ENCODE measurements at regions not wholly inside any gene's neighbourhood (a gene's known extent, or its start where the extent isn't known, plus 50 kb on each side); places are given as distances from the start of the nearest gene placed in this dataset.
A peak's percentile ranks its signal among the peaks of the same experiment; 100 is the strongest.
"Not testable (repeated sequence)": the region's sequence is repeated elsewhere in the genome, so short reads cannot be mapped to it uniquely, and the experiment has no call there.

DNA sequence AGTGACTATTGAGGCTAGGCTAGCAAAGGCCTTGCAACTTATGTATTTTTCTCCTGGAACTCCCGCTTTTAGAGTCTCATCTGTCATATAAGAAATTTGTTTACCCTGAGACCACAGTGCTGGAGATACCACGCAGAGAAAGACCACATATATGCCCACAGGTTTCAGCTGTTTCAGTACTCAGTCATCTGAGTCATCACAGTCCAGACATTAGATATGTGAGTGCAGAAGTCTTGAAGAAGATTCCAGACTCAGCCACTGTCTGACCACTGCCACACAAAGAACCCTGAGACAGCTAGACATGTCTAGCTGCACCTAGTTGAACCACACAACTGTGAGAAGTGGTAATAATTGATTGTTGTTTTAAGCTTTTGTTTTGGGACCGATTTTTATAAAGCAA lies 648.3 kb downstream of the EPM2A start:
- peak; percentile 26 for DNase-seq

DNA sequence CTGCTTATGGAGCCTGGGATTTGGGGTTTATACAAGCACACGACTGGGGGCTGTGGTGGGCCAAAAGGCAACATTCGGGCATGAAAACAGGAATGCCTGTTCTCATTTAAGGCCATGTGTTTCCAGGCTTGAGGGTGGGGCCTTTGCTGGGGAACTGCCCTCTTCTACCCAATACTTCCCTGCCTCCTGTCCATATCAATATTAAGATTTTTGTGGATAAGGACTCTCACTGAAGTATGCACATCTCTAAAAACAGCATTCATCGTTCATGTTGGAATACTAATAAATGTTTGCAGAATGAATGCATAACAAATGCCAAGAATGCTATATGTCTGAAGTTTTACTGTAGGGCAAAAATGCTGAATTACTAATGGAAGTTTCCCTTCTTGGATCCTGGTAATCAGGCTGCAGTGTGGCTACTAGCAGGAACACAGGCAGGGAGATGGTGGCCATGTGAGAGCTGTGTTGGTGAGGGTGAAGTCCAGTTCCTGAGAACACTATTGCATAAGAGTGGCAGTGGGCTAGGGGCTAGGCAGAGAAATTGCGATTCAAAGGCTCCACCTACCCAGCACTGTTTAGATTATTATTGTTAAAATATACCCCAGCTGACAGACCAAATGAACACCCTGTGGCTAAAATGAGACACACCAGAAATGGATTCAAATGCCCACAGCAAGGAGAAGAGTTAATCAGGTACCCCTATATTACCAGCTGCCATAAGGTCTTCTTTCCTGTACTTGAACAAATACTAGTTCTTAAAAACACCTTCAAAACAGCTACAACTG lies 644.3 kb downstream of the EPM2A start:
- DNase-seq = no peak

DNA sequence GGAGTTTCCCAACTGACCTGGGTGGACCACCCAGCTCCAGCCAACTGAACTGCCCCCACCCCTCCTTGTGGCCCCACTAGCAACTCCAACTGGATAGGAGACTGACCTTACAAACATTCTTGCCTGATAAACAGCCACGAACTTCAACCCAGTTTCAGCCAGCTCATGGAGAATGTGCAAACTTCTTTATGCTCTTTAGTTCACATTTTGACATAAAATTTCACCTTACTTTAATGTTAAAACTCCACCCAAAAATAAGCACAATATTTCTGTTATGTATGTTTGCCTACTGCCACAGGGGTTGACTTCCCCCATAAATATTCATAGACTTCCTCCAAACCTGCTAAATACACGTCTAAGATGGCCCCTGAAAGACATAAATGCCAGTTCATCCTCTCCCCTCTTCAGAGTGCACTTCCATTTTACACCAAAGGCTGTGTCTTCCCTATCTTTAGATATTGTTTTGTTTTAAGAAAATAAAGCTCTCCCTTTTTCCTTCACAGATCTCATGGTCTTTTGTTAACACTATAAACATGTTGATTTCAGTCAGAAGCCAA lies 643.7 kb downstream of the EPM2A start:
- DNase-seq = no peak

DNA sequence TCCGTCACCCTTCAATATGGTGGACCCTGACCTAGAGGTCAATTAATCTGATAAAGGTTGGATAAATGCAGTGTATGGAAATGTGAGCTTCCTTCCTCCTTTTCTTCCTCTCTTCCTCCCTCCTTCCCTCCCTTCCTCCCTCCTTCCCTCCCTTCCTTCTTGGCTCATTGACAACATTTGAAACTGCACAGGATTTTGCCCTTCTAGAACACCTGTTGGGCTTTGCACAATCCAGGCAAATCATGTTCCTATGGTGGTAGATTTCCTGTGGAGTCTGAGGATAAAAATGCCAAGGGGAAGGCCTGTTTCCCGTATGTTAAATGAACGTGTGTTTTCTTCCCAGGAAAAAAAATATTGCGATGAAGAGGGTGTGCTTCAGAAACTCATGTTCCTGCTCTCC lies 642.8 kb downstream of the EPM2A start:
- DNase-seq = no peak

DNA sequence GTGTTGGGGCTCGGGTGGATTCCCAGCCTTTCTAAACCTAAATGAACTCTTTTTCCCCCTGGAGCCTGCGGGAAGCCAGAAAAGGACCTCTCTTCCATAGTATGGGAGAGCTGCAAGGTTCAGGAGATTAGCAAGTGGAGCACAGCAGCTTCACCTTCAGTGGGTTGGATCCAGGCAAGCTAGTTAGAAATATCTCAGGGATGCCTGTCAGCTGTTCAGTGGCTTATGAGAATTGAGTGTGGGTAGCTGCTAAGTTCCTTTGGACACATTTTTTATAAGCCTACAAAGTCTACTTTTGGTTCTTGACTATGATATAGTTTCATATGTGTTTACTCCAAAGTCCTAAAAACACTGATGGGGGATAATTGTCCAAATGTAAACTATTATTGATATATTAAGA lies 642.1 kb downstream of the EPM2A start:
- DNase-seq = no peak

DNA sequence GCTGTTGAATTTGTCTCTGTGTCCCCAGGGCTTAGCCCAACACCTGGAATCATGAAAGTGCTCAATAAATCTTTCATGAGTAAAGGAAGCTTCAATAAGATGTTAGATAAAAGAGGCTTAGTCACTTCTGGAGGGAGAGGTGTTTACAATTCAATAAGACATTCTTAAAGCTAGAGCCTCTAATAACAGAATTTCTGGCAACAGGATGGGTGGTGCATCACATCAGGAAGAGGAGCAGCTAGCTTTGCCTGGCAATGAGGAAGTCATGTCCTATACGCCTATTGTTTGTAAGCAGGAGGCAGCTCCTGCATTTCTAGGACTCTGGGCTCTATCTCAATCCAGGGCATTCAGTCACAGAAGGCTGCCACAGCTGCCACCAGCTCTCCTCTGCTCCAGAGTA lies 638.5 kb downstream of the EPM2A start:
- no peak for DNase-seq

DNA sequence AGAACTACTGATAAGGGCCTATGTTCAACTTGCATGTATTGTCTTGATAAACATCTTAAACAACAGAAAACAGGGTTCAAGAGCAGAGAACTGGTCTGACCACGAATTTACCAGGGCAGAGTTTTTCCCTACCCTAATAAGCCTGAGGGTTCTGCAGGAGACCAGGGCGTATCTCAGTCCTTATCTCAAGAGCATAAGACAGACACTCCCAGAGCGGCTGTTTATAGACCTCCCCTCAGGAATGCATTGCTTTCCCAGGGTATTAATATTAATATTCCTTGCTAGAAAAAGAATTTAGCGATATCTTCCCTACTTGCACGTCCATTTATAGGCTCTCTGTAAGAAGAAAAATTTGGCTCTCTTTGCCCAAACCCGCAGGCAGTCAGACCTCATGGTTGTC lies 637.2 kb downstream of the EPM2A start:
- not testable (repeated sequence) for DNase-seq

DNA sequence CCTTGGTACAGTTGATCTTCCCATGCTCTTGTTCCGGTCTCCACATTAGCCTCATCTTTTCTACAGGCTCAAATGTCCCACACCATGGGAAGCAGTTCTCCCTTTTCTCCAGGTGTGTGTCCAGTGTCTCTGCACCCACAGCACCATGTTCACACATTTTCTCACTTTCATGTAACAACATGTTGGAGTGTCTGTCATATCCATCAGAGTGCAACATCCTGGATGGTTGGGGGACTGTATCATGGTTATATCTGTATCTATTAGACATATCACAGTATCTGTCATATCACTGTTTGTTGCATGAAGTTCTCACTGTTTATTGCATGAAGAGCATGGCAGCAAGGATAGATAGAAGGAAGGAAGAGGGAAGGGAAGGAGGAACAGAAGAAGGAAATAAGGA lies 635.6 kb downstream of the EPM2A start:
- no peak for DNase-seq

DNA sequence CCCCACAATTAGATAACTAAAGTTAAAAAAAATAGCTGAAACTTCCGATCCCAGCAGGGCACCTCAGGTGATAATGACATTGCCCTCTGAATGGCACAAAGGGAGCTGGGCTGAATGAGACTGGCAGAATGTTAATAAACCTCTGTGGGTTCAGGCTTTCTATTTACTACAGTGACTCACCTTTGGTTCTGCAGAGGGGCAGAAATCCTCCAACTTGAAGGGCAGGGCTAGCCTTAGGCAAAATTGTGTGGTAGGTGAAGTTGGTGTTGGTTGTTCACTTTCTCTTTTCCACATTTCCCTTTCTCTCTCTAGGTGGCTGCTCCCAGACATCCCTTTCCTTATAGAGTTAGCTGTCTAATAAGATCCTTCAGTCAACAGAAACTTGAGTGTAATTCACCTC lies 625.2 kb downstream of the EPM2A start:
- no peak for DNase-seq

DNA sequence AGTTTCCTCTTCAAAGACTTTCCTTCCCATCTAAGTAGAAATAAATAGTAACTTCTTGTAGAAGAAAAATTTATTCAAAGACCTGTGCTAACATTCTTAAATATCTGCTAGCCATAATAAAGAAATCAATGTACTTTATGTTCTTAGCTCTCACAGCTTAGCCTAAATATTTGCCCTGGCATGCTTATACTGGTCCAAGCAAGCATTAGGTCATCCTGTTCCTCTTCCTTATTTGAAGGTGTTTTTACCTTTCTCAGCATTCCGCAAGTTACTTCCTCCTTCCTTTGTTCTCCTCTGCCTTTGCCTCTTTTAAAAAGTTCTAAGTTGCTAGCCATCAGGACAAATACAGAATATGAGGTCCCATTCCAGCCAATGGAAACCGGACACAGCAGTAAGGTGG lies 623.9 kb downstream of the EPM2A start:
- DNase-seq = not testable (repeated sequence)

DNA sequence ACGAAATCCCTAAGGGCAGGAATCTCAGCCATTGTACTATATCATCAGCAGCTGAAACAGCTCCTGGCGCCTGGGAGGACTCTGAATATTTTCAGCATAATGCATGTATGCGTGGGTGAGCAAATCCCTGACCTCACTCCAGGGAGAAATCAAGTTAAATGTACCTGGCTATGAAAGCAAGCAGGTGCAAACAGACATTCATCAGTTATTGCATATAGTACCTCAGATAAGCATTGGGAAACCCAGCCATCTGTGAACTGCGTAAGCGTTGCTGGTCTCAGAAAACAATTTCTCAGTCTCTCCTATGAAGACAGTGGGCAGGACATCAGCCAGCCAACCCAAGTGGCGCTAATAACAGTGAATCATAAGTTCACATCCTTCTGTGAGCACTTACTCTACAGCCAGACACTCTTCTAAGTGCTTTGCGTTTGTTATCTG lies 622.6 kb downstream of the EPM2A start:
- no peak for DNase-seq

DNA sequence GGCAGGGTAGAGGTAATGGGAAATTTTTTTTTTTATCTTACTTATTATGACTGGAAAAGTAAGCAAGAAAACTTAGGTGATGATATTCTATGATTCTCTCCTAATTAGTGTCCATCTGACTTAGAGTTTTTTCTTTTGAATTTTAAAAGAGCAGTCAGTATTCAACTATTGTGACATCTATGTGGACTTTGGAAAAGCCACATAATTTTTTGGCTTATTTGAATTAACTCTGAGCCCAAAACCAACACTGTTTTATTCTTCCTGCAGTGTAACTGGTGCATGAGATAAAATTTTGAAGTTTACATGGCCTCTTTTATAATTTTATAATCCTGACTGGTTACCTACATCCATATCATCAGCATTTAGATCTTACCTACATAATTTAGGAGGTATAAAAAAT lies 619.7 kb downstream of the EPM2A start:
- DNase-seq = no peak

DNA sequence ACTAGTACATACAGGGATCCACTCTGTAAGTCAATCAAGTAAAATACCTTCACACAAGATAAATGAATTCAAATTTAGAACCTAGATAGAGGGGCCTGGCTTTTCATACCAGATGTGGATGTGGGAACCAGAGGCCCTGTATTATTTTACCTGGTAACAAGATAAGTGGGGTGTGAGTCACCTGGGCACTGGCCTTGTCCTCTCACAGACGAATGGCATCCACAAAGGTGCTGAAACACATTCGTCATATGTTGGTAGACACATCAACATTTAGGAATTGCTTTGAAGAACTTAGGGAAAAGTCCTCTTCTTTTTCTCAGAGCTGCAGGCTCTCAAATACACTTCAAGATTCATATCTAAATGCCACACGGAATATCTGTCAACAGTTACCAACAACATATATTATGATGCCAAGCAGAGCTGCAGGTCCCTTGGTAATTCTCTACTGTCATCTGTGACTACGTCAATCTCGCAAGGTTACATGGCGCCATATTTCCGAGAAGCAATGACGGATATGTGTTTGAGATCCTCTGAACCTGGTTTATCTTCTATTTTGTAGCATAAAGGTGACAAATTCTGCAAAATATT lies 618.6 kb downstream of the EPM2A start:
- DNase-seq = no peak

DNA sequence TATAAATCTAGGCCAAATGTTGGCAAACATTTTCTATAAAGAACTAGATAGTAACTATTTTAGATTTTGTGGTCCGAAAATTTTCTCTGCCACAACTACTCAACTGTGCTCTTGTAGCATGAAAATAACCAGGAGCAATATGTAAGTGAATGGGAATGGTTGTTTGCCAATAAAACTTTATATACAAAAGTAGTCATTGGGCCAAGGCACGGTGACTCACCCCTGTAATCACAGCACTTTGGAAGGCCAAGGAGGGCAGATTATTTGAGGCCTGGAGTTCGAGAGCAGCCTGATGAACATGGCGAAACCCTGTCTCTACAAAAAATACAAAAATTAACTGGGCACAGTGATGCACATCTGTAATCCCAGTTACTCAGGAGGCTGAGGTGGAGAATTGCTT lies 617.1 kb downstream of the EPM2A start:
- DNase-seq = no peak

DNA sequence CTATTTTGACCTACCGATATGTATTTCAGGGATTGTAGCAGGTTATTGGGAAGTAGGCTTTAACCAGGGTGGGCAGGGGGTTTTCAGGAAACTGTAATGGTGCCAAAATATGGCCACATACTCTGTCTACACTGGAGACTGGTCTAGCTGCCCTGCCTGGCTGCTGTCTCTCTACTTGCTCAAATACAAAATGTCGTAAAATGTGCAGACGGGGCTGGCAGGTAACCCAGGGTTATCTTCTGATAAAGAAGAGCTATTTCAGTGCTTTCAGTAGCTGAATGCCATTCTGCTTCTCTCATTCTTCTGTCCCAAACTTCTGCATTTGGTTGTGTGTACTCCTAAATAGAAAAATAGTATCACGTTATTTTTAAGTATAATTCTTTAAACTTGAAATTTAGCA lies 616.2 kb downstream of the EPM2A start:
- DNase-seq = no peak

DNA sequence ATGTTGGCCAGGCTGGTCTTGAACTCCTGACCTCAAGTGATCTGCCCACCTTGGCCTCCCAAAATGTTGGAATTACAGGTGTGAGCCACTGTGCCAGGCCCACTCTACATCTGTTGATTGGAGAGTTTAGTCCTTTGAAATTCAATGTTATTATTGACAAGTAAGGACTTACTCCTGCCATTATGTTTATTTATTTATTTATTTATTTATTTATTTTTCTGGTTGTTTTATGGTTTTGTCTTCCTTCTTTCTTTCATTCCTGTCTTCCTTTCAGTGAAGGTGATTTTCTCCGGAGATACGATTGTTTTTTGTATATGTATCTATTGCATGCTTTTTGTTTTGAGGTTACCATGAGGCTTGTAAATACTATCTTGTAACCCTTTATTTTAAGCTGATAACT lies 602.6 kb downstream of the EPM2A start:
- no peak for DNase-seq

DNA sequence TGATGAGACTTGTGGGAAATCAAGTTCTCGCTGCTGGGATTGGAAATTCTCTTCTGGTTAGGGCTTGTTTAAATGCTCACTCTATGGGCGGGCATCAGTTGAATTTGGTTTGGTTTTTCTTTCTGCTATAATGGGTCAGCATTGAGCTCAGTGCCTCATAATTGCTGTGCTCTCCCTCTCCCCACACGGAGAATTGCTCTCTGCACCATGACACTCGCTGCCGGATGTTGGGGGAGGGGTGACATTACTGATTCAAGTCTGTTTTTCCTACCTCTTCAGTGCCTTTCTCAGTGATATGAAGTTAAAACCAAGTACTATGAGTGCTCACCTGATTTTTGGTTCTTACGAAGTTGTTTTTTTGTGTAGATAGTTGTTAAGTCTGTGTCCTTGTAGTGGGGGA lies 599.6 kb downstream of the EPM2A start:
- no peak for DNase-seq

DNA sequence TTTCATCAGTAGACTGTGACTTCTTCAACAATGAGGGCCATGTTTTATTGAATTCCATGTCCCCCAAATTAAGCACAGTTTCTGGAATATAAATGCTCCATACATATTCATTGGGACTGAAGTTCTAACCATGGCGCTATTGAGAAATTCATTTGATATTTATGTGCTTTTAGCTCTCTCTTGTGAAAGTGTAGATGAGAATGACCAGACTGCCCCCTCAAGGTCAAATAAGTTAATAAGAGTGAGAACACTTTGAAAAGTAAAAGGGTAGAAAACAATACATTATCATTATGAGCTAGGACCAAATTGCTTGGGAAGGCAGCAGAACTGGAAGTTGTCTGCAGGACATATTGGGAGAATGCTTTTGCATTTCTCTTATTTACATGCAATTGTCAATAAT lies 597.9 kb downstream of the EPM2A start:
- peak; percentile 30 for DNase-seq

DNA sequence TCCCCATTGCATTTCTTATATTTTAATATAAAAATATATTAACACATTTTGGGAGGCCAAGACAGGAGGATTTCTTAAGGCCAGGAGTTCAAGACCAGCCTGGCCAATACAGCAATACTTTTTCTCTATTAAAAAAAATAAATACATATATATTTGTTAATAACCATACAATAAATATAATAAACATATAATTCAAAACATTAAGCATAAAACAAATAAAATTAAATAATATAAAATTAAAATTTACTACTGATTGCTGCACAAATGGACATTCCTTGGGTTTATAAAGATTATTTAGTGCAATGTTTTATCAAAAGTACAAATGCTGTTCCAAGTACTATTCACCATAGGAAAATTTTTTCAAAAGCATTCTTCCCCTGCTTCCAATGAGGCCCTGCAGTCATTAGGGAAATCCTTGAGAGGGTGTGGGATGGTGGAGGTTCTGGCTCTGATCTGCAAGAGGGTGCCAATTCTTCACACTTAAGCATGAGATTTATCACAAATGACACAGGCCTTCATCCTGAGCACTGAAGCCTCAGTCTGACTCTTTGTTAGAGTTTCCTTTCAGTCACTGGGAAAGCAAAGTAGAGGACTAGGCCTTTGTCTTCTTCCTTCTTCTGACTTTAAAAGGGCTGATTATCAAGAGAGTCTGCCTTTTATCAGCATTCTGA lies 596.7 kb downstream of the EPM2A start:
- DNase-seq = no peak

DNA sequence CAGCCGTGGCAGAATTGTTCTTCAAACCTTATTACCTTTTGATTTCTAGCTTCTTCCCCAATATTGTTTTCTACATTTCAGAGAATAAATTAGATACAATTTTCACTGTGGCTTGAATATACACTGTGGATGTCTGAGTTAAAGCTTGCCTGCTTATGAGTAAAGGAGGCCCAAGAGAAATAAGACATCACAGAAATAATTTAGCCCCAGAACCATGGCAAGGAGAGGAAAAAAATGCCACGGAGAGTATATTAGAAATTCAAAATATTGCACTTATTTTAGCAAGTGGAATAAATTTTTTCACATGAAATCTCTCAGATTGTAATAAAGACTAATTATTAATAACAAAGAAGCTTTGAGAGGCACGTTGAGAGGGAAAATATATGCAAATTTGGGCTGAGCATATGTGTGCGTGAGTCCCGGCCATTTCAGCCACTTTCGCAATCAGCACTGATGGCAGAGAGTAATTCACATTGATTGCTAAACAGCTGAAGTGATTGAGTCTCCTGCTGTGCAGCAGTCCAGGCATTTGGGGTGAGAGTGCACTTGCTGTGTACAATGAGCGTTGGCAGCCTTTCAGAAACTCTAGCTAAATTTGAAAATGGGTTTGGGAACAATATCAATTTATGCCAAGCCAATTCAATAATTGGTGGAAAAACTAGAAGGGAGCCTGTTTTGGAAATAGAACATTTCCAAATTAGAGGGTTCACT lies 596.0 kb downstream of the EPM2A start:
- peak; percentile 22 for DNase-seq

DNA sequence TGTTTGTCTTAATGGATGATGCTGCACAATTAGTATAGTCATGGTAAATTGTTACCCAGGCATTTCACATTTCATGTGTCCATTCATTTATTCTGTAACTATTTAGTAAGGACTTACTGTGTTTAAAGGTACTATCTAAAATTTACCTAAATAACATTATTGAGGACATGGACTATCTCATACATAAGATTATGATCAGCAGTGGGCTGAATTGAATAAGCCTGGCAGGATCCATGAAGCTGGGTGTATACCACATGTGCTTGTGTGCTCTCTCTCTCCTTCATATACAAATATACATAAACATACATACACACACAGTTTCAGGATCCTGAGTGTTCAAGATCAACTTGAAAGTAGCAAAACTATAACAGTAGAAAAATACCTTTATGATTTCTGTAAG lies 595.4 kb downstream of the EPM2A start:
- no peak for DNase-seq

DNA sequence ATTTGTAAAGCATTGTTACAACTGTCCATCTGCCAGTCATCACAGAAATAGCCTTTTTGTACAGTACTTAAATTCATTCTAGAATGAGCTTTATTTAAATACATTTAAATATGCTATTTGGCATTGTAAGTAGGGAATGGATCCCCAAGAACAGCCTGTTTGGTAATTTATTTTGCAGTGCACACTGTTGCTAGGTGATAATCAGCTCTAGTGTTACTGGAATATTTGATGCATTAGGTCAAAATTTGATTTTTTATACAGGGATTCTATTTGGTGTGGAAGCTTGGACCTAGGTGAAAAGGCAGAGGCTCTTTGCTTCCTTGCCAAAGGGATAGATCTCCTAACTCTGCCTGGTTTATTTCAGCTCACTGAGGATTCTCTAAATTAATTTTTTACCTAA lies 593.7 kb downstream of the EPM2A start:
- no peak for DNase-seq

DNA sequence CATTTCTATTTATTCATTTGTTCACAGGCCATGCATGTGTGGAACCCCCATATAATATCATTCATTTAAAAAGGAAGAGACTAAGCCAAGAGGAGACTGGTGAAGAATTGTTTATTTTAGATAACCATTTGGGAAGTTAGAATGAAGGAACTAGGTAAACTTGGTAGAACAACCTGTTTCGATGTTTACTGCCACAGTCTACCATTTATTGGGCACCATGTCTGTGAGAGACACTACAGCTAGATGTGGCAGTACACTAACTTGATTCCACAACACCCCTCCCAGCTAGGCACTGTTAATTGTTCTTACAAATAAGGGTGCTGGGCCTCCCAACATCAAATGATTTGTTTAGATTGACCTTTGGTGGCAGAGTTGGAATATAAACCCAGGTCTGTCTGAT lies 592.4 kb downstream of the EPM2A start:
- no peak for DNase-seq
